ENCODE measurements at regions not wholly inside any gene's neighbourhood (a gene's known extent, or its start where the extent isn't known, plus 50 kb on each side); places are given as distances from the start of the nearest gene placed in this dataset.

- no peak overlapping the region for H3K4me3 ChIP-seq (replicated peaks; ENCODE audit: low read depth, low read length)
- DNase-seq (ENCODE audit: extremely low read depth, low read depth): no peak
- no peak for TF ChIP-seq CTCF (IDR thresholded peaks at IDR 0.05; ENCODE audit: low read depth, low read length, missing control alignments)
Observed at GRCh38 chr4:181507180-181507835, 735.9 kb upstream of the TENM3 start.

- TF ChIP-seq CTCF (IDR thresholded peaks at IDR 0.05; ENCODE audit: low read depth, low read length, missing control alignments): no peak
- no peak for DNase-seq (ENCODE audit: extremely low read depth, low read depth)
- no peak overlapping the region for H3K4me3 ChIP-seq (replicated peaks; ENCODE audit: low read depth, low read length)
Observed at GRCh38 chr4:181507938-181508337, 735.3 kb upstream of the TENM3 start.

GRCh38 chr4:181508601-181509000 is 734.6 kb upstream of the TENM3 start:
- TF ChIP-seq CTCF (IDR thresholded peaks at IDR 0.05; ENCODE audit: low read depth, low read length, missing control alignments): no peak
- DNase-seq (ENCODE audit: extremely low read depth, low read depth): no peak
- H3K4me3 ChIP-seq (replicated peaks; ENCODE audit: low read depth, low read length): no peak overlapping the region

GRCh38 chr4:181509073-181509472 is 734.1 kb upstream of the TENM3 start:
- no peak for DNase-seq (ENCODE audit: extremely low read depth, low read depth)
- H3K4me3 ChIP-seq (replicated peaks; ENCODE audit: low read depth, low read length): no peak overlapping the region
- TF ChIP-seq CTCF (IDR thresholded peaks at IDR 0.05; ENCODE audit: low read depth, low read length, missing control alignments): no peak

GRCh38 chr4:181517491-181517890 is 725.7 kb upstream of the TENM3 start:
- H3K4me3 ChIP-seq (replicated peaks; ENCODE audit: low read depth, low read length): no peak overlapping the region
- no peak for DNase-seq (ENCODE audit: extremely low read depth, low read depth)
- no peak for TF ChIP-seq CTCF (IDR thresholded peaks at IDR 0.05; ENCODE audit: low read depth, low read length, missing control alignments)

GRCh38 chr4:181520790-181521189 is 722.4 kb upstream of the TENM3 start:
- no peak for DNase-seq (ENCODE audit: extremely low read depth, low read depth)
- no peak for TF ChIP-seq CTCF (IDR thresholded peaks at IDR 0.05; ENCODE audit: low read depth, low read length, missing control alignments)
- H3K4me3 ChIP-seq (replicated peaks; ENCODE audit: low read depth, low read length): no peak overlapping the region

- TF ChIP-seq CTCF (IDR thresholded peaks at IDR 0.05; ENCODE audit: low read depth, low read length, missing control alignments): no peak
- H3K4me3 ChIP-seq (replicated peaks; ENCODE audit: low read depth, low read length): no peak overlapping the region
- DNase-seq (ENCODE audit: extremely low read depth, low read depth): no peak
Observed at GRCh38 chr4:181523973-181524372, 719.2 kb upstream of the TENM3 start.

Measured in HFF-Myc (cell line).